Upper lobe of left lung (tissue), 4 donors: ENCODE measurements at regions not wholly inside any gene's neighbourhood (a gene's known extent, or its start where the extent isn't known, plus 50 kb on each side); places are given as distances from the start of the nearest gene placed in this dataset.

ENCODE experiments used
- EP300 ChIP-seq, 4 donors: sonication (generic); formaldehyde crosslinking; IDR thresholded peaks; one replicate each; pipeline ENCODE4 v1.5.1; 2017; ENCODE audit warnings: antibody characterized with exemption in 4 of 4, control low read depth in 2 of 4
- POLR2AphosphoS5 ChIP-seq, 2 donors: sonication (generic); formaldehyde crosslinking; IDR thresholded peaks; one replicate each; pipeline ENCODE4 v1.5.1; 2017; ENCODE audit warnings: antibody characterized with exemption in 2 of 2
- TF ChIP-seq, protein P1 (sequence below), 6 experiments: fragments of 450-650 bp in 4 of 6; fragments of 200-600 bp in 2 of 6; sonication (generic) in 2 of 6; IDR thresholded peaks; one replicate each; pipeline ENCODE4 v1.5.1; 2016 to 2019; ENCODE audit warnings: antibody characterized with exemption in 6 of 6

DNA sequence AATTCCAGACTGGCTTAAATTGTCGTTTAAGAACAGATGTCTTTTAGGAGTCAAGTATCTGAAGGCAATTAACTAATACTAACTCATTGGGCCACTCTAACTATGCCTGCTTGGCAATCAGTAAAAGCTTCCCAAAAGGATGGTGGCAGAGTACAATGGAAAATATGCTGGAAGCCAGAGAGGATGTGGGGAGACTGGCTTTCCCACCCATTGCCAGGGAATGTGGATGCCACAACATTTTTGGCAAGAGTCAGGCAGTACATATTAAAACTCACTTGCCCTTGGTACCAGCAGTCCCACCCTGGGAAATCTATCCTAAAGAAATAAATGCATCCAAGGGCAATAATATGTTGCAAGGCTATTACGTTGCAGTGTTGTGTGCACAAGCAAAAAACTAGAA is 74.0 kb upstream of the FZD7 start:
- TF ChIP-seq, protein P1, sequence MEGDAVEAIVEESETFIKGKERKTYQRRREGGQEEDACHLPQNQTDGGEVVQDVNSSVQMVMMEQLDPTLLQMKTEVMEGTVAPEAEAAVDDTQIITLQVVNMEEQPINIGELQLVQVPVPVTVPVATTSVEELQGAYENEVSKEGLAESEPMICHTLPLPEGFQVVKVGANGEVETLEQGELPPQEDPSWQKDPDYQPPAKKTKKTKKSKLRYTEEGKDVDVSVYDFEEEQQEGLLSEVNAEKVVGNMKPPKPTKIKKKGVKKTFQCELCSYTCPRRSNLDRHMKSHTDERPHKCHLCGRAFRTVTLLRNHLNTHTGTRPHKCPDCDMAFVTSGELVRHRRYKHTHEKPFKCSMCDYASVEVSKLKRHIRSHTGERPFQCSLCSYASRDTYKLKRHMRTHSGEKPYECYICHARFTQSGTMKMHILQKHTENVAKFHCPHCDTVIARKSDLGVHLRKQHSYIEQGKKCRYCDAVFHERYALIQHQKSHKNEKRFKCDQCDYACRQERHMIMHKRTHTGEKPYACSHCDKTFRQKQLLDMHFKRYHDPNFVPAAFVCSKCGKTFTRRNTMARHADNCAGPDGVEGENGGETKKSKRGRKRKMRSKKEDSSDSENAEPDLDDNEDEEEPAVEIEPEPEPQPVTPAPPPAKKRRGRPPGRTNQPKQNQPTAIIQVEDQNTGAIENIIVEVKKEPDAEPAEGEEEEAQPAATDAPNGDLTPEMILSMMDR (IDR thresholded peaks at IDR 0.05): no peak
- TF ChIP-seq EP300 (IDR thresholded peaks at IDR 0.05): no peak
- TF ChIP-seq POLR2AphosphoS5 (IDR thresholded peaks at IDR 0.05): no peak
